Frontal cortex (tissue), 3 donors: ENCODE measurements at regions not wholly inside any gene's neighbourhood (a gene's known extent, or its start where the extent isn't known, plus 50 kb on each side); places are given as distances from the start of the nearest gene placed in this dataset.
"Not testable (repeated sequence)": the region's sequence is repeated elsewhere in the genome, so short reads cannot be mapped to it uniquely, and the experiment has no call there.

ENCODE experiments used
- DNase-seq, 2 donors: peaks; one replicate each; pipeline ENCODE4 v3.0.0; 2012; ENCODE audit warnings: low spot score in 2 of 2
- FAIRE-seq: peaks from 2 replicates; lab custom pipeline; 2012; peaks lifted over from hg19 to GRCh38; lab: Jason Lieb, UNC
- donor health status: control.
- donor health status: control.
- donor health status: control.

DNA sequence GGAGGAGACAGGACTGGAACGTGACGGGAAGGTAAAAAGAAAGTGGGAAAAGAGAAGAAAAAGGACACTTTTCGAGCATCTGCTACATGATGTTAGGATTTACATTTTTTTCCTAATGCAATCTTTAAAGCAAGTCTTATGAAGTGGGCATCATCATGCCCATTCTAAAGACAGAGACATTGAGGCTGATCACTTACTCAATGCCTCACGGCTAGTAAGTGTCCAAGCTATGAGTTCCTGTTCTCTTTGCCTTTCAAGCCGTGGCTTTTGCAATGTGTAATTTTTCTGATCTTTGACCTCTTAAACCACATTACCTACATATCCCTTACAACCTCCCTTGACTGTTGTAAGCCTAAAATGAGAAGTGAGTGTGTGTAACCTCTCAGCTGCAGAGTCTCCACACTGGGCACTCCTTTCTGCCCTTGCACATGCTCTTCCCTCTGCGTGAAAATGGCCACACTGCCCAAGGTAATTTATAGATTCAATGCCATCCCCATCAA is 649.2 kb downstream of the RNF144A start:
- FAIRE-seq (no peak), DNase-seq (no peak)

DNA sequence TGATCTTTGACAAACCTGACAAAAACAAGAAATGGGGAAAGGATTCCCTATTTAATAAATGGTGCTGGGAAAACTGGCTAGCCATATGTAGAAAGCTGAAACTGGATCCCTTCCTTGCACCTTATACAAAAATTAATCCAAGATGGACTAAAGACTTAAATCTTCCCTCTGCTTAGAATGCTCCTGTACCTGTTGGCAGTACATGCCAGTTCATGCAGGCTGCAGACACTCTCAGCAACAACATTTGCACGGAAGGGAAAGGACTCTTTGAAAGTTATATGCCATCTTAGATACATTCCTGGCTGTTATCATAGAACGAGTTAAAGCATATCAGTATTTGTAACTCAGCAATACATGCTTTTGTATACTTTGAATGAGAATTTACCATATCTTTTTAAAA is 649.9 kb downstream of the RNF144A start:
- not testable (repeated sequence) for FAIRE-seq, DNase-seq

DNA sequence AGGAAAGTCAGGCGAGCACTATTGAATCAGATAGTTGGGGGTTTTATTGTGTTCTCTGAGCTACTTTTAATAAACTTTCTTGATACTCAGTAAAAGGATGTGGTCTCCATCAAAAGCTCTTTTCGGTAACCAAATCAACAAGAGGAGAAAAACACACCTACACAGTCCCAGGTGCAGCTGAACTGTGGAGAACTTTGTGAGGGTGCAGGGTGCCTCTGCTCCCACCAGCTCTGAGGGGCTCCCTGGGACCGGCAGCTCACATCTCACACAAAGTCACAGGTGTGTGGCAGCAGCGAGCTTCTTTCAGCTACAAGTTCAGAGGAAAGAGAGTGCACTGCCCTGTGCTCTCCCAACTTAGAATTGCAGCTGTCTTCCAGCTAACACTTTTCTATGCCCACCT is 650.4 kb downstream of the RNF144A start:
- FAIRE-seq (no peak), DNase-seq (no peak)

DNA sequence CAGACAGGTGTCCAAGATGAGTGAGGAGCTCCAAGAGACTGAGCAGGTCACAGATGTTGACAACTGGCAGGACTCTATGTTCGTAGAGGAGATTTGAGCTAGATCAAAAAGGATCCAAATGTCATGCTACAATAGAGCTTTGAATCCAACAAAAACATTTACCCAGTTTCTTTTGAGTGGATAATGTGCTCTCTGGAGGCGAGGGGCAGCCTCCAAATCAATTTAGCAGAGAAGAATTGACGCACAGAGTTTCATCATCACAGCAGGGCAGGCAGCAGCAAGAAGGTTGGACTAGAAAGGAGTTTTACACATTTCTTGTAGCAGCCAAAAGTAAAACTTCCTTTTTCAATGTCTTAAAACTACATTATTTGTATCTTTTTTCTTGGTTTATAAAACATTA is 653.0 kb downstream of the RNF144A start:
- DNase-seq, result no peak

DNA sequence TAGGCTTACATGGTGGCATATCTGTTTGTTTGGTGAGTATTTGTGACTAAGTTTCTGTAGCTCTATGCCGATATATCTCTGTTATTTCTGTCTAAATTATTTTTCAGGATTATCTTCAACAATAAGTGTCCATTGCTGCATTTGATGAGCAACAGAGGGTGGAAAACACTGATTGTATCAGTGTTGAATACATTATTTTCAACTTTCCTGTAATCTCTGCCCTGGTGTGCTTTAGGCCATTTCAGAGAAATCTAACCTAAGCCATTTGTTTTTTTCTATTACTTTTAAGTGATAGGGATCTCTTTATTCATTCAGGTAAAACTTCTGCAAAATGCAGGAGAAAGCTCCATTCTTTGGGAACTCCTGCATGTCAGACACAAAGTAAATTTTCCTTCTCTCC is 654.5 kb downstream of the RNF144A start:
- FAIRE-seq, result no peak
- DNase-seq, result no peak

More for the DNA sequence above, 653.0 kb downstream of the RNF144A start:
- no peak for FAIRE-seq

DNA sequence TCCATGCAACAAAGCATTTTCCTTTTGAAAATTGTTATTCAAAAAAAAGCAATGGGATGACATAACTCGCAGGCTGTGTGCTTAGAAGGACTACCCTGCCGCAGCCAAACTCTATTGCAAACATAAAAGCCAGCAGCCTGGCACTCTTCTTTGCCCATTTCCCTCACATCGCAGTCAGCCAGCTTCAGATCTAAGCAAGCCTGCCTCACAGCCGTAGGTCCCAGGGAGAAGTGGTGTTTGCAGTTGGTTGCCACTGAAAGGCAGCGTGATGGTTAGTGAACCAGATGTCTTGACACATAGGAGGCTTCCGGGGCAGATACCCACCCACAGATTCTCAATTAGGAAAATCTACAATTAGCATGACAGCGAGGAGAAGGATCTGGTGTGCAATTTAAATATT is 655.2 kb downstream of the RNF144A start:
- FAIRE-seq, result no peak
- DNase-seq, result no peak

DNA sequence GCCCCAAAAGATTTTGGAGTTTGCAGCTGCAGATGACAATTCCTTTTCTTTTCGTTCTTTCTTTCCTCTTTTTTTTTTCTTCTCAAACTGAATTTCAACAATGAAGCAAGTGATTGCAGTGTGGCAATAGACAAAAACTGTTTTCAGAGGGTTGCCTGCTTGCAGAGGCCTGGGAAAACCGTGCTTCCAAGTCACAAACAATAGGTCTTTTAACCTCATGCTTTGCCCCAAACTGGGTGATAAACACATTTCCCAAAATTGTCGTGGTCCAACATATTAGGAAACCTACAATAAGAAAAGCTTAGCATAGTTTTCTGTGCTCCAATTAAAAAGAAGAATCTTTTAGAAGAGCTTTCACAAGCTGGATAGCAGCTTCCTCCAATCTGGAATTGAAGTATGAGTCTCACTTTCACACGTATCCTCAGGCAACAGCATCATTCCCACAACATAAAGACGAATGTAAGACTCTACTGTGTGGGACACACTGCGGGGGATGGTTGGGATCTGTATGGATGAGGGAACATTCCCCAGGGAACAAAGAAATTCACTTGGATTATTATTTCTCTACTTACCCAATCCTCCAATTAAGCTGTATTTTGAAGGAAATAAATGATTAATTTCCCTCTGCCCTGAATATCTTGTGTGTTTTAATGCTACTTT is 656.1 kb downstream of the RNF144A start:
- FAIRE-seq (no peak), DNase-seq (no peak)

DNA sequence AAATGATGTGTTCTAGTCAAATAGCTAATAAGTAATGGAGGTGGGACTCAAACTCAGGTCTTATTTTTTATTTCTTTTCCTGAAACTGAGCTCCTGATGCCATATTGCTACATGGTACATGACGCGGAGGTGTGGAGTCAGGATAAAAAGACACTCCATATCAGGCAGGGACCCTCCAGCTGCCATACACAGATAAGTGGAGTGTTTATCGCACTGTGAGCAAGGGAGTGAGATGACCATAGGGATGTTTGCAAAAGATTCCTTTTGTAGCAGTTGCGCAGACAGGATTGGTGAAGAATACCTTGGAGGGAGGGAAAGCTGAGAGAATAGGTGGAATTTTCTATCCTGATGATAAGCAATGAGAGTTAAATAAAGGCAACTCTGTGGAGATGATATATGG is 657.2 kb downstream of the RNF144A start:
- no peak for DNase-seq
- no peak for FAIRE-seq

DNA sequence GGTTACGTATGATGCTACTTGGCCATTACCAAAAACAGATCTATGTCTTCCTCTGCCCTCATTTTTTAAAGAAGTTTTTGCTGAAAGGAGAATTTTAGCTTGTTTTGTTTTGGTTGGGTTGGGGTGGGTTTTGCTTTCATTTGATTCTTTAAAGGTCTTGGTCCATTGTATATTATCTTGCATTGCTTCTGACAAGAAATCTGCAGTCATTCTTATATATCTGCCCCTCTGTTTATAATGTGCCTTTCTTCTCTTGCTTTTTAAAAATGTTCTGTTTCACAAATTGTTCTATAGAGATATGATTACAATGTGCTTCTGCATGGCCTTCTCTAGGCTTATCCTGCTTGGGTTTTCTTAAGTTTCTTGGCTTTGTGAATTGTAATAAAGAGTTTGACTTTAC is 660.6 kb downstream of the RNF144A start:
- no peak for DNase-seq
- FAIRE-seq, result no peak

DNA sequence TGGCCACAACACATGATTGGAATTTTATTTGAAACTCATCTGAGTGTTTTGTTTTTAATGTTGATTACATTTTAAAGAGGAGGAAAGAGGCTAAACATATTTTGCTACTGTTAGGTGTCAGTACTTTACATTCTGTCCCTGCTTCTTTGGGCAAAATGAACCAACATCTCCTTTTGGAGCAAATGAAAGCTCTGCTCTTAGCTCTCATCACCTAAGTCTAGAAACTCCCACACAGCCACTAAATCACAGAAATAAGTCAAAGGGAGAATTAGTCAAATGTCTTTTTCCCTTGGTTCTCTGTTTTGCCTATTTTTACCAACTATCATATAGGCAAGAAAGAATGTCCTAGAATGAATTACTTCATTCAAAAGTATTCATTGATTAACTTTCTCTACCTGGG is 666.8 kb downstream of the RNF144A start:
- no peak for FAIRE-seq
- DNase-seq, result no peak

DNA sequence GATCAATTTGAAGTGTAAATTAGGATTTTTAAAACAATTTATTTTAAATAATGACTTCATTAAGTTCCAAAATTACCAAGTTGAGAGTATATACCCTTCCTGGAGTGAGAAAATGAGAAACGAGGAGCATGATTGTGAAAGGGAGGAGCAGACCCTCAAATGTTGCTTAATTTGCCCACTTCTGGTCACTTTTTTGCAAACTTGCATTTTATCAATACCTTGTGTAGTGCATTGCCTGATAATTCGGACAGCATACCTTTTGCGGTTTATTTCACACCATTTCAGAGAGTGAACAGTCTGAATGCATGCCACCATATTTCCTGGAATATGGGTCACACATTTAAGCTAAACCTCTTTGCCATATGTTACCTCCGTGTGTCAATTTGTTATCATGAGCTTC is 669.7 kb downstream of the RNF144A start:
- FAIRE-seq, result no peak
- DNase-seq, result no peak

DNA sequence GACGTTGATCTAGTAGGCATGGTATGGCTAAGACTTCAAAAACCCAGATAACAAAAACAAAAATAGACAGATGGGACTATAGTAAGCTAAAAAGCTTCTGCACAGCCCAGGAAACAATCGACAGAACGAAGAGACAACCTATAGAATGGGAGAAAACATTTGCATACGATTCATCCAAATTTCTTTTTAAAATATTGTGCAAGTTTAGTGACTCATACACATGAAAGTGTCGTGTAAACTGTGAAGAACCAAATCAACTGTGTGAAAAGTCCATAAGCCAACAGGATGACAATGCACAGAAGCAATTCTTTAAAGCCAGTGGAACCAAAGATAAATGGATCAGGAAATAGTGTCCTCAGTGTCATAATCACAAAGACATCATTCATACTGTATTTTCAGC is 671.1 kb downstream of the RNF144A start:
- DNase-seq (no peak), FAIRE-seq (no peak)

DNA sequence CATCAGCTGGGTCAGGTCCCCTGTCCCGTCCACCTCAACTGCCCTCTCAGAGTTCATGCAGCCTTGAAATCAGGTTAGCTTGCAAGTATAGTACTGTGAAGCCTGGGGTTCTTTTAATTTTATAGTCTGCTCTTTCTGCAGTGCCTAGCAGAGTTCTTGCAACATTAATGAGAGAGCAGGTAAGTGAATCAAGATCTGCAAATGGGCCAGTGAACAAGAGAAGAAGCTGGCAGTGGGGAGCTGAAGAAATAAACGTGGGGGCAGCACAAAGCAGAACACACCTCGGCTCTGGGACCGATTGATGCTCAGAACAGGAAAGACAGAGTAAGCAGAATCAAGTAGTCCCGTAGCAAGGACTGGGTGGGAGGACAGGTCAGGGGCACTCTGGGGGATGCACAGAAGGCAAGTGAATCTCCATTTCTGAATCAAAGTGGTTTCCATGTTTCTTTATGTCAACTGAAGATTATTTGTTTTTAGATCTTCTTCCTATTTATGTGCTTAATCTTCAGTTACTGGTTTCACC is 675.5 kb downstream of the RNF144A start:
- DNase-seq (no peak), FAIRE-seq (no peak)

DNA sequence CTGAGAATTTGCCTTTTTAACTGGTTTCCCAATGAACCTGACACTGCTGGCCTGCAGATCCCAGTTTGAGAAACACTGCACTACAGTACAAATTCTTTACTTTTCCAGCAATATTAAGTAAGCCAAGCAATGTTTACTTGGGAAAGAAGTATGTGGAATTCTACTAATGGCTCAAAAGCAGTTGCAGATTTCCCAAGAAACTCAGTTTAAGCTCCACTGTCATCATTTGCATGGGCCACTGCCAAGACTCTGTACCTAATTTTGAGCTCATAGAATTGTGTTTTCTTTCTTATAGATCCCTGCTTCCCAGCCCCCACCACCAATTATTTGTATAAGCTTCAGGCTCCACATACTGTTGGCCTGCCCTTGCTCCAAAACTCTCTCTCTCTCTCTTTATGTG is 676.1 kb downstream of the RNF144A start:
- no peak for FAIRE-seq
- no peak for DNase-seq

DNA sequence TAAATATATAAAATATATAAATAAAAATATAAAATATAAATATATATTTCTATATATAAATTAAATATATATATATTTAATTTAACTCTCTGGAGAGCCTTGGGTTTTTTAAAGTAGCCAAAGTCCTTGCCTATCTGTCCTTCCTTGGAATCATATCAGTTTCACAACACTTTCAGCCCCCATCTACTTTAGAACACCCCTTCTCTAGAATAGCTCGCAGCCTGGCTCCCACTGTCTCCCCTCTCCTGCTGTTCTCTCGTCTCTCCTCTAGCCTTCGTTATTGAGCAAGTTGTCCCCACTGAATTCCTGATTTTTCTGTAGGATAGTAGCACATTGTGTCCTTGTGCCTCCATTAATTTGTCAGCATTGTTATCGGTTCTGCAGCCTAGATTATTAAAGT is 677.0 kb downstream of the RNF144A start:
- no peak for DNase-seq

DNA sequence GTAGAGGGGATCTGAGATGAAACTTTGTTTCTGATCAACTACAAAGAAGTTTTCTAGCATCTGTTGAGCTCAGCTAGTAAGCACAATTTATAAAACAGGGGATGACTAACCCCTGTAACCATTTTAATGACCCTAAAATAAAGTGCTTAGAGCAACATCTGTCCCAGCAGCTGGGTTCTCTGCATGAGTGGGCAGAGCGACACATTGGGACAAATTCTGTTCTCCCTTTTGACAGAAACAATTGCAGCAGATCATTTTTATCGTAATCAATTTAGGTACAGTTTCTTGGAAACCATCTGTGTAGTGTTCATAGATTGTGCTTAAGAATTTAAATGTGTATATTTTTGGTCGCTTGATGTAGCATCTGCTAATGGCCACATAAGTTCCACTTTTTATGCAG is 678.0 kb downstream of the RNF144A start:
- FAIRE-seq (no peak), DNase-seq (no peak)

More for the DNA sequence above, 677.0 kb downstream of the RNF144A start:
- FAIRE-seq, result no peak

DNA sequence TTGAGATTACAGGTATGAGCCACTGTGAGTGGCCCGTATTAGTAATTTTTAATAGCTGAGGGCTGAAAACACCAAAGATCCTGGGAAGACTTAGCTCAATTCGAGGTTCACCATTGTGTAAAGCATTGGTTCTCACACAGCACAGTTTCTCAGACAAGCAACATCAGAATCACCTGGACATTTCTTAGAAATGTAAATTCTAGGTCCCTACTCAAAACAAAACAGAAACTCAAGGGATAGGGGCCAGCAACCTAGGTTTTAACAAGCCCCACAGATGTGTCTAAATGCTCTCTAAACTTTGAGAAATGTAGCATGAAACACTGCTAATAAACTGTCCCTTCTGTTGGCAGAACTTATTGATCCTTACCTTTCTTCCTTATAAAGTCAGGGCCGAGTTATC is 681.2 kb downstream of the RNF144A start:
- DNase-seq, result no peak
- FAIRE-seq, result no peak

DNA sequence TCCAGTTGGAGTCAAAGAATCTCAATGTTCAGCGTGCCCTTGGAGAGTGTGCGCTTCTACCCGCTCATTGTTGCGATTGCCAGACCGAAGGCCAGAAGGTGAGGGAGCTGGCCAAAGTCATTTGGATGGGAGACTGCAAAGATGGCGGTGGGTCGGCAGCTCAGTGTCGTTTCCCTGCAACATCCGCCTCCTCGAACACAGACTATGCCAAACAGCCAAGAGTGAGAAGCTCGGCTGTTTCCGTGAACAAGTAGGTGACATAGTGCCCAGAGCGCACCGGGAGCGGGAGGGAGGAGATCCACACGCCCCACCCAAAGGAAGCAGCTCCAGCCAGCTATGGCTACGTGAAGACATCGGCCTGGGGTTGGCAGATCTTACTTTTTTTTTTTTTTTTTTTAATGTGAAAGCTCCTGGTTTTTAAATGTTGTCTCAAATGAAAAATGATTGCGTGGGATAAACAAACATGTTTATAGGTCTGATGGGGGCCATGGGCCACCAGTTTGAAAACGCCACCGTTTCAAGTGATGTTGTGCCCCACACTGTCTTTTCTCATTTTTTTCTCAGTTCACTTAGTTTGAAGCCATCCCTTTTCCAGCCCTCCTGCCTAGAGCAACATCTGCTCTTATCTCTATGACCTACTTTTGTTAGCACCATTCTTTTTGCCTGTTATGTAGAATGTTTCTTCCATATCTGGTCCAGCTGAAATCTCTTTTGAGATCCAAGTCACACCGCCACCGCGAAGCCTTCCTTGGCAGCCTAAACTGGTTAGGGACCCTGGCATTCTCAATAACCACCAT is 682.4 kb downstream of the RNF144A start:
- no peak for FAIRE-seq
- DNase-seq, result no peak

DNA sequence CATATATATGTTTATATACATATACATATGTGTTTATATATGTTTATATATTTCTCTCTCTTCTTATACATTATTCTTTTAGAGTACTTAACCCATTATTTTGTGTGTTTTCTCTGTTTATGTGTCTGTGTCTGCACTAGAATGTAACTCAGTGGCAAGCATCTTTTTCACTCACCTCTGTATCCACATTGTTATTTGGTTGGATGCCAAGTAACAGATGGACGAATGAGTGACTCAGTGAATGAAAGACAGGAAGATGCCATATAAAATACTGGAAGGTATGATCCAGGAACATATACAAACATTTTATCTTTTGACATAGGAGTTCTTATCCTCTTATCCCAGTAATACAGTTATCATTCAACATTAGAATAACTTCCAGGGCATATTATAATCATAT is 684.8 kb downstream of the RNF144A start:
- FAIRE-seq (no peak), DNase-seq (no peak)

DNA sequence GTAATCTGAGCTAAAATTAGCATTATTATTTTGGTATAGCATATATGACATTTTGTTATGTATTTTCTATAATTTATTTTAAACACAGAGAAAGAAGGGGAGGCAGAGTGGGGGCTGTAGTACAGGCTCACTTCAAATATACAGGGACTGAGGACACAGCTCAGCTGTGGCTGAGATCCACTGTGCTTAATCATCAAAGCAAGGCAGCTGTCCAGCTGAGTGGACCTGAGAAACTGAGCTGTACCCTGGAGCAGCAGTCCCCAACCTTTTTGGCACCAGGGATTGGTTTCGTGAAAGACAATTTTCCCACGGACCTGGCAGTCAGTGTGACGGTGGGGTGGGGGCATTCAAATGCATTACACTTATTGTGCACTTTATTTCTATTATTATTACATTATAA is 687.2 kb downstream of the RNF144A start:
- no peak for FAIRE-seq
- DNase-seq, result no peak

DNA sequence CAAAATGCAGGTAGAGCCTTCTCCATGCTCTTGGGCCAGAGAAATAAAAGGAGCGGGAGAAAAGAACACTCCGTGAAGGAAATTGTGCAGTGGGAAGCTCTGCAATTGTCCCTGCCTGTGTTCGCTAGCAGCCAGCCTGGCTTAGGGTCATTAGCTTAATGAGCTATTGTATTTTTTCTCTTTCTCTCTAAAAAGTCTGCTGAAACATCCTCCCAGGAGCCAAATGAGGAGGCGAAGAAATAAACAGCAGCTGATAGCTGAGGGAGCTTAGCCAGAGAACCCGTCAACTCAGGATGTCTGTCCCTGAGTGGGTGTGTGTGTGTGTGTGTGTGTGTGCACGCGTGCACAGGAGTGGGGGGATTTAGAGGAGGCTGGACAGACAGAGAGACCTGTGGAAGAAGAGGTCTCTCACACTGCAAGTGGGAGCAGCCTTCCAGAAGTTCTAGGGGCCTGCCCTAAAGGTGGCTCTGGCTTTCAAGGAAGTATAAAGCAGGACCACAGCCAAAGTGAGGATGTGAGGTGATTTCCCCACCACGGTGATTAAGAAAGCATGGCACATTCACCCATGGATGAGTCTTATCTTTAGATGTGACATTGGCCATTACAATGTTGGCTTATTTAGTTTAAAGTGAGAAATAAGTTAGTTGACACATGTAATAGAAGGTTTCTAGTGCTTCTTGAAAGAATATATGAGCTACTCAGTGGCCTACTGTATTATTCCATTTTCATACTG is 690.4 kb downstream of the RNF144A start:
- FAIRE-seq (no peak), DNase-seq (no peak)
